GM21619 (cell line): ENCODE measurements at regions not wholly inside any gene's neighbourhood (a gene's known extent, or its start where the extent isn't known, plus 50 kb on each side); places are given as distances from the start of the nearest gene placed in this dataset.

Experiments used
- ATAC-seq: cut with Tn5 transposase; IDR thresholded peaks from one replicate; pipeline ENCODE4 v1.9.1; 2021; ENCODE audit not compliant: unreplicated experiment

- ATAC-seq: no peak
Observed at GRCh38 chr5:56494300-56494731, 261.2 kb upstream of the ANKRD55 start.

- ATAC-seq: no peak
Observed at GRCh38 chr5:56493766-56494165, 260.6 kb upstream of the ANKRD55 start.

GRCh38 chr5:56493308-56493707 lies 260.2 kb upstream of the ANKRD55 start:
- no peak for ATAC-seq

GRCh38 chr5:56492812-56493211 lies 259.7 kb upstream of the ANKRD55 start:
- no peak for ATAC-seq

GRCh38 chr5:56490971-56491468 lies 257.9 kb upstream of the ANKRD55 start:
- ATAC-seq: no peak

- no peak for ATAC-seq
Observed at GRCh38 chr5:56489272-56489671, 256.1 kb upstream of the ANKRD55 start.

- no peak for ATAC-seq
Observed at GRCh38 chr5:56487528-56488115, 254.5 kb upstream of the ANKRD55 start.

GRCh38 chr5:56482363-56482762 lies 249.2 kb upstream of the ANKRD55 start:
- ATAC-seq: no peak

- peak; percentile 35 for ATAC-seq
Observed at GRCh38 chr5:56481428-56482357, 248.6 kb upstream of the ANKRD55 start.

GRCh38 chr5:56480705-56481427 lies 247.7 kb upstream of the ANKRD55 start:
- ATAC-seq: peak; percentile 12

GRCh38 chr5:56480078-56480704 lies 247.1 kb upstream of the ANKRD55 start:
- peak; percentile 27 for ATAC-seq

- peak; percentile 56 for ATAC-seq
Observed at GRCh38 chr5:56479696-56480077, 246.6 kb upstream of the ANKRD55 start.

- ATAC-seq: no peak
Observed at GRCh38 chr5:56479126-56479525, 246.0 kb upstream of the ANKRD55 start.

GRCh38 chr5:56478062-56478461 lies 244.9 kb upstream of the ANKRD55 start:
- no peak for ATAC-seq

- no peak for ATAC-seq
Observed at GRCh38 chr5:56476487-56476856, 243.3 kb upstream of the ANKRD55 start.

- no peak for ATAC-seq
Observed at GRCh38 chr5:56475689-56476486, 242.8 kb upstream of the ANKRD55 start.

- no peak for ATAC-seq
Observed at GRCh38 chr5:56471707-56472106, 238.6 kb upstream of the ANKRD55 start.

GRCh38 chr5:56470007-56470406 lies 236.9 kb upstream of the ANKRD55 start:
- ATAC-seq: no peak

GRCh38 chr5:56468277-56468676 lies 235.1 kb upstream of the ANKRD55 start:
- ATAC-seq: no peak

- ATAC-seq: no peak
Observed at GRCh38 chr5:56467176-56467717, 234.1 kb upstream of the ANKRD55 start.
